ENCODE measurements at regions not wholly inside any gene's neighbourhood (a gene's known extent, or its start where the extent isn't known, plus 50 kb on each side); places are given as distances from the start of the nearest gene placed in this dataset.

DNA sequence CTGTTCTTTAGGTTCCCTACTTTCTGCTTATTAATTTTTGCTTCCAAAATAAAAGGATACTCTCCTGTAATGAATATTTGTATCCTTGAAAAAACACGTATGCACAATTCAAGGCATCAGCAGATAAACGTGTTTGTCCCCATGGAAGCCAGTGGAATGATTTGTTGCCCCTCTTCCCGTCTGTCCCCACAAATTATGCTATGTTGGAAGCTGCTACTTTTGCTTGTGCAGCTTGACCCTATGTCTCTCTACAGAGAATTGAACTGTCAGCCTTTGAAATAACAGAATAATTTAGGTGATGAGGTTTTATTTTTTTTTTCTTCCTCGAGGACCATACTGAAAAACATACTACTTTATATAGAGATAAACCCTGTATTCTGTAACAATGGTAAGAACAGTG is 401.5 kb upstream of the GOLIM4 start:
- H3K79me2 ChIP-seq (ENCODE audit: insufficient read depth, low read length): no peaks in the 10 kb centered on the region
- H3K9ac ChIP-seq (ENCODE audit: low read length): no peak overlapping the region
- H4K20me1 ChIP-seq (ENCODE audit: low read depth, low read length): no peaks in the 10 kb centered on the region
- H3K27ac ChIP-seq (ENCODE audit: low read depth, low read length): no peak overlapping the region
- H3K27me3 ChIP-seq (ENCODE audit: low read length): no peaks in the 10 kb centered on the region; the same call in 1 of the 2 replicates
- no peak overlapping the region for H2AFZ ChIP-seq (ENCODE audit: low read depth, low read length, severe bottlenecking)
- no peaks in the 10 kb centered on the region for H3K36me3 ChIP-seq (ENCODE audit: low read length)
- H3K4me2 ChIP-seq (ENCODE audit: low read depth, low read length, poor library complexity, severe bottlenecking): no peak overlapping the region
- H3K4me3 ChIP-seq (ENCODE audit: insufficient read depth, low read length, poor library complexity, severe bottlenecking): no peak overlapping the region
- TF ChIP-seq EZH2phosphoT487 (conservative IDR thresholded peaks at IDR 0.05; ENCODE audit: low read length): no peak
- TF ChIP-seq, protein P1, sequence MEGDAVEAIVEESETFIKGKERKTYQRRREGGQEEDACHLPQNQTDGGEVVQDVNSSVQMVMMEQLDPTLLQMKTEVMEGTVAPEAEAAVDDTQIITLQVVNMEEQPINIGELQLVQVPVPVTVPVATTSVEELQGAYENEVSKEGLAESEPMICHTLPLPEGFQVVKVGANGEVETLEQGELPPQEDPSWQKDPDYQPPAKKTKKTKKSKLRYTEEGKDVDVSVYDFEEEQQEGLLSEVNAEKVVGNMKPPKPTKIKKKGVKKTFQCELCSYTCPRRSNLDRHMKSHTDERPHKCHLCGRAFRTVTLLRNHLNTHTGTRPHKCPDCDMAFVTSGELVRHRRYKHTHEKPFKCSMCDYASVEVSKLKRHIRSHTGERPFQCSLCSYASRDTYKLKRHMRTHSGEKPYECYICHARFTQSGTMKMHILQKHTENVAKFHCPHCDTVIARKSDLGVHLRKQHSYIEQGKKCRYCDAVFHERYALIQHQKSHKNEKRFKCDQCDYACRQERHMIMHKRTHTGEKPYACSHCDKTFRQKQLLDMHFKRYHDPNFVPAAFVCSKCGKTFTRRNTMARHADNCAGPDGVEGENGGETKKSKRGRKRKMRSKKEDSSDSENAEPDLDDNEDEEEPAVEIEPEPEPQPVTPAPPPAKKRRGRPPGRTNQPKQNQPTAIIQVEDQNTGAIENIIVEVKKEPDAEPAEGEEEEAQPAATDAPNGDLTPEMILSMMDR (IDR thresholded peaks at IDR 0.05; ENCODE audit: insufficient read depth, low read length, poor library complexity, severe bottlenecking): no peak
- no peaks in the 10 kb centered on the region for H3K9me3 ChIP-seq (ENCODE audit: insufficient read depth, low read length)
- no peaks in the 10 kb centered on the region for H3F3A ChIP-seq (ENCODE audit: insufficient read depth)
- no peaks in the 10 kb centered on the region for H3K9me2 ChIP-seq (replicated peaks; ENCODE audit: insufficient read depth, low read length)

DNA sequence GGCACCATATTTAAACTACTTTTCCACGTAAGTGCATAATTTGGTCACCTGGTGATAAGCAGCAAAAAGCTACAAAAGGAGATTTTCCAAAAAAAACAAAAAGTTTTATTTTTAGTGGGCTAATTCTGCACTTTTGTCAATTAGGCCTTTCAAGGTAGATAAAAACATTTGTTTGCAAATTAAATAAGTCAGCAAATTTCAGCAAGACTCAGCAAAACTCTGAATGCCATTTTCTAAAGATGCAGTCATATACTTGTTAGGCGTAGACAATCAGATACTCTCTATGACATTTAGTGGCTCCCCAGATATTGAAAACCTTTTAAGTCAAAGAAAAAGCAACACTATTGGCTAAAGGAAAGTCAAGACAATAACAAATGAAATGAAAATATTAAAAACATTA is 400.2 kb upstream of the GOLIM4 start:
- no peak overlapping the region for H3K4me2 ChIP-seq (ENCODE audit: low read depth, low read length, poor library complexity, severe bottlenecking)
- H3K4me3 ChIP-seq (ENCODE audit: insufficient read depth, low read length, poor library complexity, severe bottlenecking): no peak overlapping the region
- H3K79me2 ChIP-seq (ENCODE audit: insufficient read depth, low read length): no peaks in the 10 kb centered on the region
- no peaks in the 10 kb centered on the region for H4K20me1 ChIP-seq (ENCODE audit: low read depth, low read length)
- H2AFZ ChIP-seq (ENCODE audit: low read depth, low read length, severe bottlenecking): no peak overlapping the region
- H3K27me3 ChIP-seq (ENCODE audit: low read length): no peaks in the 10 kb centered on the region; the same call in 1 of the 2 replicates
- no peaks in the 10 kb centered on the region for H3F3A ChIP-seq (ENCODE audit: insufficient read depth)
- no peak overlapping the region for H3K9ac ChIP-seq (ENCODE audit: low read length)
- H3K9me2 ChIP-seq (replicated peaks; ENCODE audit: insufficient read depth, low read length): no peaks in the 10 kb centered on the region
- H3K27ac ChIP-seq (ENCODE audit: low read depth, low read length): no peak overlapping the region
- H3K36me3 ChIP-seq (ENCODE audit: low read length): no peaks in the 10 kb centered on the region
- H3K9me3 ChIP-seq (ENCODE audit: insufficient read depth, low read length): no peaks in the 10 kb centered on the region
- TF ChIP-seq, protein P1 (IDR thresholded peaks at IDR 0.05; ENCODE audit: insufficient read depth, low read length, poor library complexity, severe bottlenecking): no peak
- no peak for TF ChIP-seq EZH2phosphoT487 (conservative IDR thresholded peaks at IDR 0.05; ENCODE audit: low read length)

DNA sequence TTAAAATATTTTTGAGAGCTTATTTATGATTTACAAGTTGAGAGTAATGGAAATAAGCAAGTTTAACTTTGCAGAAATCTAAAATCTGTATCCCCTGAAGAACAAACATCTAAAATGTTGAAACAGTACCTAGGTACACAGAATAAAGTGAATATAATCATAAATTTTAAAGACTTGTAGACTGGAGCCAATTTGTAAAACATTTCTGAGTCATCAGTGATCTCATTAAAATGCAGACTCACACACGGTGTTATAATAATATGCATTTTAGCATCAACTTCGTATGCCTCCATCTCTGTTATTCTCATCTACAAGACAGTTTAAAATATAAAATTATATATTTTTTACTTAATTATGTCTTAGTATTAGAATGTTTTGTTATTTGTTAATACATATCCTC is 399.5 kb upstream of the GOLIM4 start:
- Histone ChIP-seq H4K20me1 (ENCODE audit: low read depth, low read length) (no peaks in the 10 kb centered on the region), H3K4me3 (ENCODE audit: insufficient read depth, low read length, poor library complexity, severe bottlenecking) (no peak overlapping the region), H3K36me3 (ENCODE audit: low read length) (no peaks in the 10 kb centered on the region), H3K9me2 (replicated peaks; ENCODE audit: insufficient read depth, low read length) (no peaks in the 10 kb centered on the region), H3K27ac (ENCODE audit: low read depth, low read length) (no peak overlapping the region), H3K9me3 (ENCODE audit: insufficient read depth, low read length) (no peaks in the 10 kb centered on the region), H2AFZ (ENCODE audit: low read depth, low read length, severe bottlenecking) (no peak overlapping the region), H3F3A (ENCODE audit: insufficient read depth) (no peaks in the 10 kb centered on the region), H3K4me2 (ENCODE audit: low read depth, low read length, poor library complexity, severe bottlenecking) (no peak overlapping the region), H3K27me3 (ENCODE audit: low read length) (no peaks in the 10 kb centered on the region; the same call in 1 of the 2 replicates), H3K79me2 (ENCODE audit: insufficient read depth, low read length) (no peaks in the 10 kb centered on the region), H3K9ac (ENCODE audit: low read length) (no peak overlapping the region)
- TF ChIP-seq, protein P1 (IDR thresholded peaks at IDR 0.05; ENCODE audit: insufficient read depth, low read length, poor library complexity, severe bottlenecking): no peak
- TF ChIP-seq EZH2phosphoT487 (conservative IDR thresholded peaks at IDR 0.05; ENCODE audit: low read length): no peak
